Upper lobe of right lung (tissue), 1 donor: ENCODE measurements at regions not wholly inside any gene's neighbourhood (a gene's known extent, or its start where the extent isn't known, plus 50 kb on each side); places are given as distances from the start of the nearest gene placed in this dataset.

ENCODE experiments used
- ATAC-seq: fragments of 200-7000 bp; cut with Tn5 transposase; one replicate; pipeline ENCODE4 v1.9.1; 2020; ENCODE audit warnings: mild to moderate bottlenecking, moderate library complexity
- DNase-seq: peaks from one replicate; pipeline ENCODE4 v3.0.0-alpha.2; 2020
- H3K27ac ChIP-seq: fragments of 200-600 bp; one replicate; pipeline ENCODE4 v1.8.0; 2022
- H3K27me3 ChIP-seq: fragments of 200-600 bp; one replicate; pipeline ENCODE4 v1.8.0; 2022; ENCODE audit warnings: mild to moderate bottlenecking
- H3K36me3 ChIP-seq: fragments of 200-600 bp; one replicate; pipeline ENCODE4 v1.8.0; 2022
- H3K4me1 ChIP-seq: fragments of 200-600 bp; one replicate; pipeline ENCODE4 v1.8.0; 2022
- H3K4me3 ChIP-seq: fragments of 200-600 bp; one replicate; pipeline ENCODE4 v1.8.0; 2022; ENCODE audit warnings: mild to moderate bottlenecking
- H3K9me3 ChIP-seq: fragments of 200-600 bp; one replicate; pipeline ENCODE4 v1.8.0; 2022
- CTCF ChIP-seq: fragments of 200-600 bp; IDR thresholded peaks from one replicate; pipeline ENCODE4 v1.8.0; 2022; ENCODE audit warnings: antibody characterized with exemption
- intact Hi-C: fragments of 100-400 bp; cut with DNase I; formaldehyde crosslinking; loops from one replicate; pipeline ENCODE4 v1.11.0; 2022
- donor health status: DM: no; HTN: yes; CAD: no; lungs with severe emphysema.

DNA sequence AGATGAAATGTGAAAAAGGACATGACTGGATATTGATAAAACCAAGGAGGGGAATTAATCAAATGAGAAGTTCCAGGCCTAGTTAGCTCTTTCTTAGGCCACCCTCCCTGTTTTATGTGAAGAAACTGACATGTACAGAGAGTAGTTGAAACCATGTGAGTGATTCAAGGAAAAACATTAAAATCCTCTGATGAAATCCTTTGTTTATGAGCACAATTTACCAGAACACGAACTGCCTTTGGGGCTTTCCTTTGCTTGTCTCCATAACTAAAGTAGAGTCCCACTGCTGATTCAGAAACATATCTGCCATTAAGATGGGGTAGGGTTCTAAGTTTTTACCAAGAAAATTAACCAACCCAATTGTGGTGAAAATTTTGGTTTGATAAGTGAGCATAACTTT lies 558.3 kb downstream of the NR2F2 start:
- no peak for TF ChIP-seq CTCF
- H3K4me1 ChIP-seq: no peaks in the 10 kb centered on the region
- H3K4me3 ChIP-seq: no peak overlapping the region
- DNase-seq (no peak), ATAC-seq (no peak)
- no peaks in the 10 kb centered on the region for H3K36me3 ChIP-seq
- intact Hi-C loops: no loop called here
- no peaks in the 10 kb centered on the region for H3K9me3 ChIP-seq
- H3K27ac ChIP-seq: no peak overlapping the region
- H3K27me3 ChIP-seq: no peaks in the 10 kb centered on the region

DNA sequence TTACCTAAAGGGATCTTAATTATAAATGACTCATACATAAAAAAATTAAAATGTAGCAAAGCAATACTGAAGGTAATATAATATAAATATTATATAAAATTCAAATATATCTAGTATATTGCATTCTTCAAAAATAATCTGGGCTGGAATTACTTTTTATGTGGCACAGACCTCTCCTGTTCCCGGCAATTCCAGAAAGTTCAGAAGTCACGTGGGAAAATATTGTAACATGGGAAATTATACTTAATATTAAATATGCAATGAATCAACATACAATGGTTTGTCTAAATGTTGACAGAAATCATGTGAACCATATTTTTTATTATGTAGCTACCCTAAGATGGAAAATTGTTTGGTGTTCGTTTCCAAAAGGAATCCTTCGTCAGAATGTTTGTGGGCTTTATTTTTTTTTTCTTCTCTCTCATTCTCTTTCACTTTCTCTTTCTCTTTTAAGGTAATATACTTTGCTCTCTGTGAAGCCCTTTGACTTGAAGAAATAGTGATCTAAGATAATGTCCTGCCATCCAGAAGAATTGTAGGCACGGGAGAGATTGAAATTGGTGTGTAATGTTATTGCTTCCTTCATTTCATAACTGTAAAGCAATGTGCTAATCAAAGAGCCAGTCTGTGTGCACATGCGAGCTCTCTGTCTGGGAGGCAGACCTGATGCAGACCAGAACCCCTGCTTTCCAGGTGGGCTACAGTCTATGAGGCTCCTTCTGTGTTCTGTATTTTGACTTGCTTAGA lies 559.4 kb downstream of the NR2F2 start:
- Histone ChIP-seq H3K9me3 (no peaks in the 10 kb centered on the region), H3K4me3 (peak overlapping the region; percentile 46), H3K4me1 (no peaks in the 10 kb centered on the region), H3K27me3 (no peaks in the 10 kb centered on the region), H3K36me3 (no peaks in the 10 kb centered on the region), H3K27ac (peak overlapping the region; percentile 71)
- no peak for TF ChIP-seq CTCF
- intact Hi-C loops: no loop called here
- DNase-seq (no peak), ATAC-seq (no peak)

GRCh38 chr15:96891046-96891445 lies 560.5 kb downstream of the NR2F2 start:
- Histone ChIP-seq H3K27me3 (no peaks in the 10 kb centered on the region), H3K36me3 (no peaks in the 10 kb centered on the region), H3K9me3 (no peaks in the 10 kb centered on the region), H3K4me3 (peak overlapping the region; percentile 46), H3K4me1 (no peaks in the 10 kb centered on the region), H3K27ac (peak overlapping the region; percentile 71)
- DNase-seq (no peak), ATAC-seq (no peak)
- intact Hi-C loops: no loop called here
- no peak for TF ChIP-seq CTCF

DNA sequence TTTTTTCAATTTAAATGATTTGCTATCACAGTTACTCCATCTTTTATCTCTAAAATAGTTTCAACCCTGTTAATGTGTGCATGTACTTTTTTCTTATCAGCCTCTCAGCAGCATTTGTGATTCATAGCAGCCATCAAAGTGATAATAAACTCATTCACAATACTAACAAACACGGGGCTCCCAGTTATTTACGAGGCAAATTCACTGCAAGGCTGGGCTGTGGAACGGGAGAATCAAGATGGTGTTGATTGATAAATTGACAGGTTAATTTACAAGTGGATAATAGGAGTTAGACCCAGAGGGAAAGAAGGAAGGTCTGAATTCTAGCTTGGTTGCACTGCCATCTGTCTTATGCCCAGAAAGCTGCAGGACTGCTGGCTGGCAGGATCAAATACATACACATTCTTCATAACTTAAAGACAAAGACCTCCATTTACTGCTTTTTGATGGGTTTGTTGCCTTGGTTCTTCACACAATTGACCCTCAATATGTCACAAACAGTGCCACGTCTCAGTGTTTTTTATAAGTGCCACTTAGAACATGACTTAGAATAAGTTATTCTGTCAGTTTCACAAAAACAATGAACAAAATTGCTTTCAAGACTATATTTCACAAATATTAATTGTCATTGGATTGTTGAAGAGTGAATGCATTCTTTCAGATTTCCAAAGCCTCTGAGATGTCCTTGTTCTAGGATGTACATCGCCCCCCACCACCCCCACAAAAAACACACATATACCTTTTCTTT lies 562.8 kb downstream of the NR2F2 start:
- H3K9me3 ChIP-seq: no peaks in the 10 kb centered on the region
- intact Hi-C loops: no loop called here
- no peak overlapping the region for H3K4me3 ChIP-seq
- DNase-seq (no peak), ATAC-seq (peak; percentile 67)
- H3K27me3 ChIP-seq: no peaks in the 10 kb centered on the region
- TF ChIP-seq CTCF: peak; percentile 56
- H3K27ac ChIP-seq: no peak overlapping the region
- H3K4me1 ChIP-seq: no peaks in the 10 kb centered on the region
- no peaks in the 10 kb centered on the region for H3K36me3 ChIP-seq

DNA sequence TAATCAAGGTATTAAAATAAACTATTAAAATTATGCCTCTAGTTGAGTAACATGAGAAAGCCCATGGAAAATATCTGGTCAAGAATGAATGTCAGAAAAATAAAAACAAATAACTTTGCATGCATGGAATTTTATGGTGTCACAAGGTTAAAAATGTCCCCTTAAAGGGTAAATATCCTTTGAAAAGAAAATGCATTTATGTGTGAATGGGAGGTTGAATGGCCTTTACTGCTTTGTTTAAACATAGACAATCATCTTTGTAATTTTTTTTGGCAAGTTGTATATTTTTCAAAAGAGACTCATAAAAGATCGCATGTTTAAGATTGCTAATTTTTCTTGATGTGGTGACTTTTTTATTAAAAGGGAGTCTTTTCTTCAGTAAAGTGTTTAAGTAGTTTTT lies 564.2 kb downstream of the NR2F2 start:
- Histone ChIP-seq H3K27me3 (no peaks in the 10 kb centered on the region), H3K4me3 (no peak overlapping the region), H3K36me3 (no peaks in the 10 kb centered on the region), H3K27ac (no peak overlapping the region), H3K4me1 (no peaks in the 10 kb centered on the region), H3K9me3 (no peaks in the 10 kb centered on the region)
- intact Hi-C loops: no loop called here
- TF ChIP-seq CTCF: no peak
- DNase-seq (no peak), ATAC-seq (no peak)
